ENCODE measurements at regions not wholly inside any gene's neighbourhood (a gene's known extent, or its start where the extent isn't known, plus 50 kb on each side); places are given as distances from the start of the nearest gene placed in this dataset.

DNA sequence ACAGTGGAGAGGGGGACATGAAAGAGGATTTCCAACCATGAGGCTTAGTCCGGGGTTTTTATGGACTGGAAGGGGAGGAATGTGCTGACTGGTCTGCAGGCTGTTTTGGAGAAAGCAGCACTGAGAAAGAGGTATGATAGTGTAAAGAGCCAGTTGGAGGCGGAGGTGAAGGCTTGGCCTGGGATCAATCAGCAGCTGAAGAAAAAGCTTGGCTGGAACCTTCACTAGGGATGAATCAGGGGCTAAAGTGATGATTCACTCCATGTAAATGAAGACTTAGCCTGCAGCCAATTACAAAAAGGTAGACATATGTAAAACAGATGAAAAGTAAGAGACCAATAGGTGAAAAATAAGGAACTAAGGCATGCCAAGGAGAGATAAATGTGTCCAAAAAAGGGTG is 1382.6 kb downstream of the GATA3 start:
- no peaks in the 10 kb centered on the region for H3K9me1 ChIP-seq (replicated peaks; ENCODE audit: control insufficient read depth, extremely low read depth, insufficient read depth, low read length)
- no peaks in the 10 kb centered on the region for H3K27me3 ChIP-seq (ENCODE audit: control insufficient read depth in 2 of 2, insufficient read depth in 2 of 2, low read length in 2 of 2)
- BruUV-seq (replicated peaks), result no TSS peak
- FAIRE-seq, result no peak
- peaks cover 2% of the 10 kb centered on the region for H3K9me3 ChIP-seq (replicated peaks; ENCODE audit: control insufficient read depth, insufficient read depth, low read length)
- H3K9ac ChIP-seq (replicated peaks; ENCODE audit: extremely low read depth, insufficient read depth, low read length), result no peak overlapping the region
- no peaks in the 10 kb centered on the region for H4K20me1 ChIP-seq (replicated peaks; ENCODE audit: control insufficient read depth, extremely low read depth, insufficient read depth, low read length)
- POLR2A ChIA-PET, result no interaction called here
- no peak overlapping the region for H3K4me3 ChIP-seq (replicated peaks in 1 of 3; ENCODE audit: insufficient read depth in 1 of 3, low read depth in 1 of 3, low read length in 3 of 3)
- intact Hi-C loops (cut with micrococcal nuclease), result no loop called here
- no peak overlapping the region for H3K4me2 ChIP-seq (ENCODE audit: insufficient read depth, low read length)
- no peak overlapping the region for H2AFZ ChIP-seq (ENCODE audit: low read depth, low read length)
- CTCF ChIA-PET, result no interaction called here
- DNase-seq (ENCODE audit: low read depth, low spot score), result no peak
- no peak overlapping the region for H3K27ac ChIP-seq (ENCODE audit: insufficient read depth, low read depth, low read length)
- no peaks in the 10 kb centered on the region for H3K4me1 ChIP-seq (ENCODE audit: control insufficient read depth, extremely low read depth, insufficient read depth, low read length)
- TF ChIP-seq EZH2 (IDR thresholded peaks at IDR 0.05; ENCODE audit: borderline replicate concordance, low read depth, low read length, severe bottlenecking) (no peak), POLR2AphosphoS5 (IDR thresholded peaks at IDR 0.05; ENCODE audit: insufficient read depth, low read depth, low read length) (no peak), JUN (IDR thresholded peaks at IDR 0.05; ENCODE audit: borderline replicate concordance, insufficient read depth, insufficient read length, low read depth) (no peak), FOS (IDR thresholded peaks at IDR 0.05; ENCODE audit: borderline replicate concordance, insufficient read depth, low read length) (no peak), POLR2A (IDR thresholded peaks at IDR 0.05; ENCODE audit: low read depth, low read length) (no peak), GATA2 (IDR thresholded peaks at IDR 0.05; ENCODE audit: insufficient read depth, insufficient read length, low read depth, low read length) (no peak), MYC (IDR thresholded peaks at IDR 0.05; ENCODE audit: low read depth, low read length) (no peak)
- TF ChIP-seq, protein P1, sequence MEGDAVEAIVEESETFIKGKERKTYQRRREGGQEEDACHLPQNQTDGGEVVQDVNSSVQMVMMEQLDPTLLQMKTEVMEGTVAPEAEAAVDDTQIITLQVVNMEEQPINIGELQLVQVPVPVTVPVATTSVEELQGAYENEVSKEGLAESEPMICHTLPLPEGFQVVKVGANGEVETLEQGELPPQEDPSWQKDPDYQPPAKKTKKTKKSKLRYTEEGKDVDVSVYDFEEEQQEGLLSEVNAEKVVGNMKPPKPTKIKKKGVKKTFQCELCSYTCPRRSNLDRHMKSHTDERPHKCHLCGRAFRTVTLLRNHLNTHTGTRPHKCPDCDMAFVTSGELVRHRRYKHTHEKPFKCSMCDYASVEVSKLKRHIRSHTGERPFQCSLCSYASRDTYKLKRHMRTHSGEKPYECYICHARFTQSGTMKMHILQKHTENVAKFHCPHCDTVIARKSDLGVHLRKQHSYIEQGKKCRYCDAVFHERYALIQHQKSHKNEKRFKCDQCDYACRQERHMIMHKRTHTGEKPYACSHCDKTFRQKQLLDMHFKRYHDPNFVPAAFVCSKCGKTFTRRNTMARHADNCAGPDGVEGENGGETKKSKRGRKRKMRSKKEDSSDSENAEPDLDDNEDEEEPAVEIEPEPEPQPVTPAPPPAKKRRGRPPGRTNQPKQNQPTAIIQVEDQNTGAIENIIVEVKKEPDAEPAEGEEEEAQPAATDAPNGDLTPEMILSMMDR (IDR thresholded peaks at IDR 0.05; ENCODE audit: extremely low read depth in 1 of 2, insufficient read depth in 1 of 2, low read depth in 1 of 2, low read length in 2 of 2), result no peak
- TF ChIP-seq, protein P2, sequence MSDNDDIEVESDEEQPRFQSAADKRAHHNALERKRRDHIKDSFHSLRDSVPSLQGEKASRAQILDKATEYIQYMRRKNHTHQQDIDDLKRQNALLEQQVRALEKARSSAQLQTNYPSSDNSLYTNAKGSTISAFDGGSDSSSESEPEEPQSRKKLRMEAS (IDR thresholded peaks at IDR 0.05; ENCODE audit: insufficient read depth, insufficient read length), result no peak
- dilution Hi-C loops (cut with MboI; ENCODE audit: extremely low pct_ligation_motif_present, low sequenced_read_pairs), result no loop called here
- no peaks in the 10 kb centered on the region for H3K79me2 ChIP-seq (ENCODE audit: control insufficient read depth, insufficient read depth, low read length)
- H3K36me3 ChIP-seq (ENCODE audit: control insufficient read depth in 2 of 2, extremely low read depth in 1 of 2, insufficient read depth in 2 of 2, low read length in 2 of 2), result no peaks in the 10 kb centered on the region

All from endothelial cell of umbilical vein (primary cell).